ENCODE measurements at regions not wholly inside any gene's neighbourhood (a gene's known extent, or its start where the extent isn't known, plus 50 kb on each side); places are given as distances from the start of the nearest gene placed in this dataset.

GRCh38 chr12:77166696-77167095, 101.3 kb upstream of the E2F7 start:
- TF ChIP-seq BHLHE40 (IDR thresholded peaks at IDR 0.05; ENCODE audit: low read length) = no peak
- TF ChIP-seq HNRNPLL (IDR thresholded peaks at IDR 0.05; ENCODE audit: low read depth, low read length, poor library complexity, severe bottlenecking) = no peak
- no peak for TF ChIP-seq LCOR (CRISPR knock-in tag; IDR thresholded peaks at IDR 0.05)
- no peak for TF ChIP-seq SMC3 (conservative IDR thresholded peaks at IDR 0.05; ENCODE audit: insufficient read depth, low read depth, low read length)
- no peak for TF ChIP-seq NBN (IDR thresholded peaks at IDR 0.05; ENCODE audit: low read depth)
- no peak for TF ChIP-seq BRCA1 (IDR thresholded peaks at IDR 0.05)
- TF ChIP-seq BRCA1 (CRISPR knock-in tag; IDR thresholded peaks at IDR 0.05) = no peak
- no peak for TF ChIP-seq HNRNPUL1 (IDR thresholded peaks at IDR 0.05; ENCODE audit: low read length)
- TF ChIP-seq FIP1L1 (IDR thresholded peaks at IDR 0.05; ENCODE audit: low read depth, low read length, poor library complexity, severe bottlenecking) = no peak
- no peak for TF ChIP-seq PRPF4 (IDR thresholded peaks at IDR 0.05; ENCODE audit: insufficient read depth, low read depth, low read length, poor library complexity, severe bottlenecking)
- TF ChIP-seq HDAC6 (IDR thresholded peaks at IDR 0.05; ENCODE audit: low read depth, low read length) = no peak
